Ramos (cell line): ENCODE measurements at regions not wholly inside any gene's neighbourhood (a gene's known extent, or its start where the extent isn't known, plus 50 kb on each side); places are given as distances from the start of the nearest gene placed in this dataset.

Experiments used
- in situ Hi-C: fragments of 300-500 bp; cut with MboI; formaldehyde crosslinking; loops from one replicate; pipeline ENCODE4 v1.14.3; 2022; ENCODE audit warnings: low sequenced_read_pairs; ENCODE audit not compliant: unreplicated experiment

DNA sequence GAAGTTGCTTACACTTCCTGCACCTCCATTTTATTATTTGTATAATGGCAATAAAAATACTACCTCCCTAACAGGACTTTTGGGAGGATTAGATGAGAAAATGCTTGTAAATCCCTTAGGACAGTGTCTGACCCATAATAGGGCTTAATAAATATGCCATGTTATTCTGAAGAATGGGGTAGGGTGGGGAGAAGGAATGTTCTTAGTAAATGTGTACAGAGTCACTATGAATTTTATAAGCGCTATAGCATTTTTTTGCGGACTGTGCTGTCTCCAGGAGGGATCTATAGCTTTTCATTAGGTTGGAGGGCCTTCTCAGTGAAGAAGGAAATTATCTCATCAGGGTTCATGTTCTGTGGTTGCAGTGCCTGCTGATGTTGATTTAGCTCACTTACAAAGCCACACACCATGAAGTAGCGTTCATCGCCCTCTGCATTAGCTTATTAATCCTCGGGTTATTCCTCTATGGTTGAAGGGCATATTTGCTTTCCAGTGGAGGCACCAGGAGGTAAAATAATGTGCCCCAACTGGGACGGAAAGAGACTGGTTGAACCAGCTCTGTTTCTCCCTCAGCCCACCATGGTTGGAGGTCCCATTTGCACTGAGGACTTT lies 497.1 kb downstream of the ARHGEF28 start:
- in situ Hi-C loops = no loop called here

DNA sequence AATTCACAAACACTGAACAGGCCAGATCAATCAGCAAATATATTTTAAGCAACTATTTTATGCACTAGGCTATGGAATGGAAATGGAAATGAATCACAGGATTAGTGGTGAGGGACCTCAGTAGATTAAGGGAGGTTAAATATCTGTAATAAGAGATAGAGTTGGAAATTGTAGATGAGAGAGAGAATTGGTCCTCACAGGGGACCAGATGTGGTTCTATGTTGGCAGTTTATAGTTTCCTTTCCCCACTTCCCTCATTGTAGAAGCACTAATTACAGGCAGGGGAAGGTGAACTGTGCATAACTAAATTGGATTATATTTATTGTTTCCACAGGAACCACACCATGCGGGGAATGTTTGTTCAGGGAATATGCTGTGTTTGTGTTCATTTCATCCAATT lies 496.2 kb downstream of the ARHGEF28 start:
- in situ Hi-C loops = no loop called here

DNA sequence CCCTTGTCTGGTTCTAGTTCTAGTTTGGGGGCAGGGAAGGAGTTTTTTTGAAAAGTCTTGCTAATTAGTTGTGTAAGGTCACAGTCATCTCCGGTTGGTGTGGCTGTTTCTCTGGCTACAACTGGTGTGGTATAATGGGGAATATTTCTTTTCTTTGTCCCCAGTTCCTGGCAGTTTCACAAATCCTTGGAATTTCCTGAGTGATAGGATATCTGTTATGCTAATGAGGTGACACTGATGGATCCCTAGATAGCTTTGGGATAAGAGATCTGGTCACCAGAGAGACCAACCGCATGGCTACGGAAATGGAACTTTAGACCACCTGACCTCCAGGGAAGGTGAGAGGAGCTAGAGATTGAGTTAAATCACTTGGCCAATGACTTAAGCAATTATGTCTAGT lies 494.6 kb downstream of the ARHGEF28 start:
- in situ Hi-C loops = no loop called here

DNA sequence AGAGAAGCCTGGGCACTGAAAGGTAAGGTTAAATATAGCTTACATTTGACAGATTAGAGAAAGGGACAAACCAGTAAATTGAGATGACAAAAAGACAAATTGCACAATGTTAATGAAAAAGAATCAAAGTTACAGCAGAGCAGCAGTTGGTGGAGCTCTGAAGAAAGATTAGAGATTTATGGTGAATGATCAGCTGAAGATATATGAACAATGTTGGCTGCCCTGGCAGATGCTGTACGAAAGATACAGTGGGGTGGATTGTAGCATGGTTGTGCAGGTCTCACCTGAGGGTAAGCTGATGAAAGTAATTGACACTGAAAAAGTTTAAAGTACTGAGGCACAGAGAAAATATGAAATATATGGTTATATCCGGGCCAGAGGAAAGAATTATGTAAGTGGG lies 492.1 kb downstream of the ARHGEF28 start:
- in situ Hi-C loops = no loop called here

DNA sequence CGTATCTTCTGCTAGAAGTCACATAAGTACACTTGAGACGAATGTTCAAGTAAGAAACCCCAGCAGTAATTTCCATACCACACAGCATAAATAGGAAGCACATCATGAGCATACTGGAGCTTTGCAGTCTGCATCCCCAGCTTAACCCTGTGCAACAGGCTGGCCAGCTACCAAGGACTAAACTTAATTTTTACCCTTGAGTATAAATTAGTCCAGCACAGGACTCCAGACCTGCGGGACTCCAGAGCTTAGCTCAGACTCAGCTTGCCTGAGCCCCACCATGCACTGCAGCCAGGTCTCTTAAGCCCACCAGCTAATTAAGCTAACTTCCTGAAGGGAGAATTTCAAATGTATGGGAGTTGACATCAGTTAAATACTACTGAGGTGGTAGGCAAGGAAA lies 491.0 kb downstream of the ARHGEF28 start:
- in situ Hi-C loops = no loop called here

DNA sequence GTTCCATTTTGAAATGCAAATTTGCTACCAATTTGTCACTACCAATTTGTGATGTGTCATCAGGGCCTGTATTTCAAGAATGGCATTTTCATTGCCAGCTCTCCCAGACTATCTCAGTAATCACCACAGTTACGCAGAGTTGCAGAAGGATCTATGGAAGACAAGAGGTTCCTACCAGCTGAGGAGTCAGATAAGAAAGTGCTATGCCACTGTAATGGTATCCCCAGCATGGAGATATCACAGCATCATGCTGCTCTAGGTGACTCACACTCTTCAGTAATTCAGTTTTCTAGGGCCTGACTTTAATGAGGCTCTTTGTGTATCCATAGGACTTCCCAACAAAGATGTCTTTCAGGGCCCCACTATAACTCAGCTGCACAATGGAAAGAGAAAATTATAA lies 490.3 kb downstream of the ARHGEF28 start:
- in situ Hi-C loops = no loop called here

DNA sequence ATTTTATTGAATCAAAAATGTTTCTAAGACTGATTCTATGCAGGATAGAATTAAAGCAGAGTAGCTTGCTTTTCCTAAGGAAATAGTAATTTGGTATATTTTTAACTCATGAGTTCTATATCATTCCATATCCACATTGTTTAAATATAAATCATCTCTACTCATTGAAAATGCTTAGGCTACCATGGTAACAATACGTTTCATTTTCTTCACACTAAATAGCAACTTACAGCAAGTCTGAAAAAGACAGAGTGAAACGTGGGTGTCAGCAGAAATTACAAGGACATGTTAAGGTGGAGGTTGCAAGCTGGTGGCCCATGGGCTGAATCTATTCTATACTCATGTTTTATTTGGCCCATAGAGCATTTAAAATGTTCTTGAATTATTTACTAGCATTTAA lies 487.9 kb downstream of the ARHGEF28 start:
- in situ Hi-C loops = no loop called here

DNA sequence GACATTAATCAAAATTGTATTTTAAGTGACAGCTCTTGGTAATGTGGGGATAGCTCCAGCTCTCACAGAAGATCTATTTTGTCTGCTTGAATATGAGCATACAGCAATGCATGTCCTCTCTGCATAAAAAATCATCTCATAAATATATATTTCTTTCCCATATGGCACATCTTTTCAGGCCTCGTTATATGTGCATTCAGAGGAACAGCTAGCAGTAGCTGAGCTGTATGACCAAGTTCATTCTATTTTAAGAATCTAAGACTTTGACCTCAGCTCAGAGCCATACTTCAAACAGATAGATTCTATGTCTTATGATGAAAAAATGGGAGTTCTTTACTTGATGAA lies 487.2 kb downstream of the ARHGEF28 start:
- in situ Hi-C loops = no loop called here

DNA sequence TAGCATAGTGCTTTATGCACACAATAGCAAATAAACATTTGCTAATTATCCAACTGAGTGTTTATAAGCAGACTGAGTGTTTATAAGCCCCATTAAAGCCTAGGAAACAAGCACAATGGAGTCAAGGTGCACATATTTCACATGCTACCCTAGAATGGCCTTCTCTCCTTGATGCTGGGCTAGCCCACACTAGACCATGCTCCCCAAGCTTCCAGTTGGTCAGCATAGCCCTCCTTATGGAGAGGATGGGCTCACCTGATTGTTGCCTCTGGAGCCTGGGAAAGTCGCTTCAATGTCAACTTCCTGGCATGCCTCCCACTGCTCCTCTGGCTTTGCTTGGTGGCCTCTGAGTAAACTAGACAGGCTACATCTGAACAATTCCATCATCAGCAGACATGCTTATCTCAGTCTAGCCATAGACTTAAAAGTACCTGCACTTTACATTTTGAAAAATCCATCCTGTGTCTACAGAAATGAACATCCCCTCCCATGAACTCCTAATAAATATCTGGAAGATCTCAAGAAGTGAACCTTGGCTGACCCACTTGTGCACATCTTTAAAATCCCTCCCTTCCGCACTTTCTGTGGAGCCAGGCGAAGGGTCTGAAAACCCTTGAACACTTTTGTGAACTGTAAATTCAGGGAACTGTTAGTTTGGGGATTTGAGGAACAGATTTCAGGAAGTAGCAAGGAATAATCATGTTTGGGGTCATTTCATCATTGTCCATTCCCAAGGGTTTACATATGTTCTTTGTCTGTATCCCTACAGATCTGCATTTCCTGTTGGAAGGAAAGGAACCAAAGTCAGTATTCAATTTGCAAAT lies 486.6 kb downstream of the ARHGEF28 start:
- in situ Hi-C loops = no loop called here

DNA sequence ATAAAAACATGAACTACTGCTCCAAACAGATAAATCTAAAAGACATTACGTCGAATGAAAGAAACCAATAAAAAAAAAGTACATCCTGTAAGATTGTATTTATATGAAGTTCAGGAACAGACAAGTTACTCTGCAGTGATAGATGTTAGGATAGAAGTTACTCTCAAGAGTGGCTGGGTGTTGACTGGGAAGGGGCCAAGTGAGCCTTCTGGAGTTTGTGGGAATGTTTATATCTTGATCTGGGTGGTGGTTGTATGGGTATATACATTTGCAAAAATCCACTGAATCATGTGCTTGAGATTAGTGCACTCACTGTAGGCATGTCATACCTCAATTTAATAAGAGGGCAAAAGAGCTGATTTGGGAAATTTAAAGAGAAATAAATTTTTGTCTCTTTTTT lies 485.8 kb downstream of the ARHGEF28 start:
- in situ Hi-C loops = no loop called here

DNA sequence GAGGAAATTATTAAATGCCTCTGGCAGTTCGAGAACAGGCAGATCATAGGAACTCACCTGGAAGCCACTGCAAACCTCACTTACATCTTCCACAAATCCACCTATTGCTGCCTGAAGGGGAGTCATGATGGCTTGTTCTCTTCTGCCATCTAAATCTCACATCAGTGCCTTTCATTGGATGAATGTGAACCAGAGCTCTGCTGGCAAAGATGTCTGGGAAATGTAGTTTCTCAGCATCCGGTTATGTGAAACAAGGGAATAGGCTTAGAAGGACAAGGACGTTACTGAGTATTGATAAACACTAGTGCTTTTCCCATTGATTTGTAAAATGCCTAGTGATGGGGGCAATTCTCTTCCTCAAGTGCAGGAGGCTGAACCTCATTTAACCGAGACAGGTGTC lies 483.3 kb downstream of the ARHGEF28 start:
- in situ Hi-C loops = no loop called here

DNA sequence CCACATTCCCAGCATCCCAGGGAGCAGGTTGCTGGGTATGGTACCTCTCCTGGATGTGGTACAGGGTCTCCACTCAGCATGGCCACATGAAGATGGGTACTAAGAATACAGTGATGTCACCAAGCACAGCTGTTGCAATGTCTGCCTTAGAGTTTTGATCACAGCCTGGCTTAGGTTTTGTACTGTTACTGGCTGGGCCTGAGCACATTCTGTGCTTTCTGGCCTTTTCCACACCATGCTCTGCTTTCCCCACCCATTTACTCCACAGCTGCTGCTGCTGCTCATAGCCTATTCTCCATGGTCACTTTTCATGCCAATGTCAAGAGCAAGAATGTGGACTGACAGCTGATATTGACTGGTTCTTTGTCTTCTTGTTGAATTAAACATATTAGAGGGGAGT lies 481.9 kb downstream of the ARHGEF28 start:
- in situ Hi-C loops = no loop called here

DNA sequence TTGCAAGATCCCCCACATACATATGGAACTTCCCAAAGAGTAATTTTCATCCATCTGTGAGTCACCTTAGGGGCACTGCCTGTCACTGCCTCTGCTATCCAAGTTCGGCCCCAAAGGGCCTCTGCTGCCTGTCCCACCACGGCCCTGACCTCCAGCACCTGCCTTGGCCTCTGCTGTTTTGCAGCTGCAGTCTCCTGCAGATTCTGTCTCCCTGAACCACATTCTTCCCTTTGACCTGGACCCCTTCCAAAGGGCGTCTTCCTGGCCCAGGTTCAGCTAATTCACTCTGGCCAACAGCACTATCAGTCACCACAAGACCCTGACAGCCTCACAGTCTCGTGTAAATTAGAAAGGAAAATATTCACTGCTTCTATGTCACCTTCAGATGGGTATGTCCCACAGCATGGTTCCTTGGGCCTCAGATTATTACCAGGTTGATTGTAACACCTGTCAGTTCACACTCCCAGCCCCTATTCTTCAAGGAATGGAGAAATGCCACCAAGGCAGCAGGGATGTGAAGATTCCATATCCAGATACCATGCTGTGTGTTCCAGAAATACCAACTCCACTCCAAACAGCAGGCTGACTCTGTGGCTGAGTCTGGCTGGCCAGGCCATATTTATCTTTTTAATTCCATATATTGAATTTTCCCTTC lies 479.3 kb downstream of the ARHGEF28 start:
- in situ Hi-C loops = no loop called here

DNA sequence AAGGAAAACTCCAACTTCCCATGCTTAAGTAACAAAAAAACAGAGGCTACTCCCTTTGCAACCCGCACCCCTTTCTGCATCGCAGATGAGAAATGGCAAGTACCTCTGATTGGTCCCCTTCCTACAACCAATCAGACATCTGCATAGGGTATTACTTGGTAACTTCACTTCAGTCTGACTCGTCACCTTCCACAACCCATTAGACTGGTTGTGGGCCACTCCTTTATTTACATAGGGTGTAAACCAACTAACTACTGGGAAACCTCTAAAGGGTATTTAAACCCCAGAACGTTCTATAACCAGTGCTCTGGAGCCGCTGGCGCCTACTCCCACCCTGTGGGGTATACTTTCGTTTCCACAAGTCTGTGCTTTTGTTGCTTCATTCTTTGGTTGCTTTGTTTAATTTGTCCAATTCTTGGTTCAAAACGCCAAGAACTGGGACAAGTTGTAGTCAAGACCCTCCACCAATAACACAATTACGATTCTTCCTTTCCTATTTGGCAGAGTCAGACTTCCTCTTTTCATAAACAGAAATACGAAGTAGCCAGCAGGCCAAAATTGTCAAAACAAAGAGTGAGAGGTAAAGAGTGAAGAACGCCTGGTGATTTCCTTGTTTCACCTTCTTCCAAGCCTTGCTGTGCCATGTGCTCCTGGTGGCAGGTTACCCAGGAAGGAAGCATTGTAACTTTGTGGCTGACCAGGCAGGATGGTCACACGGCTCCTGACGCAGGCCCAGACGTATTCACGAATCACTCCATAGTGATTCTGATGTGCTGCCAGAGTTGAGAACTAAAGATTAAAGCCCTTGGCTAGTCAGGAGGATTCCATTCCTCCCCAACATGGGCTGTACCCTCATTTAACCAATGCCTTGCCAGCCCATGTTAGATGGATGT lies 477.4 kb downstream of the ARHGEF28 start:
- in situ Hi-C loops = no loop called here

DNA sequence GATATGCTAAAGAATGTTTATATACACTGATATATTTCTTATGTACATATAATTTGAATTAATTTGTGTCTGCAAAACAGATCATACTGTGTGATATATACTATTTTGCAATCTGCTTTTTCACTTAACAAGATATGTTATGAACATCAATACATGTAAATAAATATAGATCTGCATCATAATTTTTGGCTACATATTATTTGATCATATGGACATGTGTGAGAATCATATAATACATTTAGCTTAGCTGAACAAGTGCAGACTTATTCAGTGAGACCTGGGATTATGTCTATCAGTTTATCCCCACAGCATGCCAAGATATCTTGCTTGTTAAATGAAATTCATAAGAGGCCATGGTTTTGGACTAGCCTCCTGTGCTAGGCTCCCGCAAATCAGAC lies 474.3 kb downstream of the ARHGEF28 start:
- in situ Hi-C loops = no loop called here

DNA sequence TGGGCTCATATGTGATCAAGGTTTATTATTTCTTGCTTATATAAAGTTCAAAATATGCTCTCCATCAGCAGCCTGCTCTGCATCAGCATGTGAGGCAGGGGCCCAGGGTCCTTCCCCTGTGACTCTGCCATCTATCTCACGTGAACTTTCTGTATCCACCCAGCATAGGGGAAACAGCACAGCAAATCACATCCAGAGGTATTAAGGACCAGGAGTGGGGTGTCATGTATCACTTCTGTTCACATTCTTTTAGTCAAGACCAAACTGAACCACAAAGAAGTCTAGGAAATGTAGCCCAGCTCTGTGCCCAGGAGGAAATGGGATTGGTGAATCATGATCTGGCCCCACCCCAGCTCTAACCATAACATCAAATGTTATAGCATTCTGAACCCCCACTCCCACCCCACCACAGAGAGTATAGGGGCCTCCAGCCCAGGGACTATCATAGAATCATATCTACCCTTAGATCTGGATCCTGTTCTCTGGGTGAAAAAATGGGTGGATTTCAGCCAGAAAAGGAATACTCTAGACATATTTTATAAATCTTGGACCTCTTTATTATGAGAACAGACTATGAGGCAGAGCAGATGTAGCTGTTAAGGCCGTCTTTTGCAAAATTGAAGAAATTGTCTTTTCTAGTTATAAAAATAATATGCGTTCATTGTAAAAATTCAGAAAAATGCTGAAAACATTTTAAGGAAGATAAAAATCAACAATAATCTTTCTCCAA lies 473.7 kb downstream of the ARHGEF28 start:
- in situ Hi-C loops = no loop called here

DNA sequence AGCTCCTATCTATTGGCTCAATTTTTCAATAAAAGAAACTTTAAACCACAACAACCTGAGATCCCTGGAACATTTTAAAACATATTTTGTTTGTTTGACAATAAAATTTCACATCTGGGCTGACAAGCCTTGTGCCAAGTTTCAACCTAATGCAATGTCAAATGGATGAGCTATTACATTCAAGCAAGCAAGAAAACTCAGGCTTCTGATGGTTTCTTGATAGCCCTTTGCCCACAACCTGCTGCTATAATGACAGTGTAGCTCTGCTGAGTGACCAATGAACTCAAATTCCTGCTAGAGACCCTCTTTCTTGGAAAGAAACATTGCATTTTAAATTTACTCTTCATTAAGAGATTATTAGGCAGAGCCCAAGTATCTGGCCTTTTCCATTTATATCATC lies 472.9 kb downstream of the ARHGEF28 start:
- in situ Hi-C loops = no loop called here

DNA sequence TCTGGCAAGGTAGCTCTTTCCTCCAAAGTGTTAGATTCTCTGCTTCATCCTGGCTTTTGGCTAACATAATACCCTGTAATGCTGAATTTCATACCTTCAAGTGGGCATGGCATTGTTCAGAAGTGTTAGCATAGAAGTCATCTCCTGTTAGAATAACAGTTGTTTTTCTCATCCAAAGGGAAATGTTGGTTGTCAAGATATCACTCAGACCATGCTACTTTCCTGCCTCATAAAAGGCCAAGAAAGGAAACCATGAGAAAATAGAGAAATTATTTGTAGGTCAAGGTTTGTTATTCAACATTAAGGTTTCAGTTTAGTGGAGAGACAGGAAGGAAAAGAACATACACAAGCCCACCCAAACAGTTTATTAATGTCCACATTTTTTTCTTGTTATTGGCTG lies 472.5 kb downstream of the ARHGEF28 start:
- in situ Hi-C loops = no loop called here

DNA sequence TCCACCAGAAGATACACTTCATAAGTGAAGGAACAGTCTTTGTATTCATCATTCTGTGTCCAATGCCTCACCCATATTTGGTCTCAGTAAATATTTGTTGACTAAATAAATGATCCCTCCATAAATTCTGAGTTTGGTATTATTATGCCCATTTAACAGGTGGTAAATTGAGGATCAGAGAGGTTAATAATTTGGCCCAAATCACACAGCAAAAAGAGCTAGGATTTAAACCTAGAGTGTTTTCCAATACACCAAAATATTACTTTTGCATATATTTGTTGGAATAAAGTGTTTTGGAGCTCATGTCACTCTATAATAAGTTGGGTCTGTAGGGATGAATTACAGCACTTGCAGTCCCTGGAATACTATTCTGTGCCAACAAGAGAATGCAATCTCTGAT lies 470.3 kb downstream of the ARHGEF28 start:
- in situ Hi-C loops = no loop called here

DNA sequence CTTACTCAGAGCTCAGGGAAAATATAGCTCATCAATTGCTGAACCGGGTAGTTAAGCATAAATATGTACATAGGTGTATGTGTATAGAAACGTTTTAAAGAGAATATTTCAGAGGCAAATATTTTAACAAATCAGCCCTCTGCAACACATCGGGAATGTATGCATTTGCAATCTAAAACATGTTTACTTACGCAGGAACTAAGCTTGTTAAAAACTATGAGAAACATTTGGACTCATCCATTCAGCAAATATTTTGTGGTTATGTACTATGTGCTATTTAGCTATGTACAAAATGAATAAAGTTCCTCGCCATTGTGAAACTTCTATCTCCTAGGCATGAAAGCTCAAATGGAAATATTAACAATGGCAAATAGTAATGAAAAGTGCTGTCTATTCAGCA lies 469.9 kb downstream of the ARHGEF28 start:
- in situ Hi-C loops = no loop called here
